ENCODE measurements at regions not wholly inside any gene's neighbourhood (a gene's known extent, or its start where the extent isn't known, plus 50 kb on each side); places are given as distances from the start of the nearest gene placed in this dataset.
"Not testable (repeated sequence)": the region's sequence is repeated elsewhere in the genome, so short reads cannot be mapped to it uniquely, and the experiment has no call there.

GRCh38 chr7:91571601-91572000, 307.4 kb downstream of the FZD1 start:
- DNase-seq = no peak

GRCh38 chr7:91573405-91573804, 307.1 kb downstream of the MTERF1 start:
- no peak for DNase-seq

GRCh38 chr7:91576459-91576858, 304.0 kb downstream of the MTERF1 start:
- not testable (repeated sequence) for DNase-seq

GRCh38 chr7:91579837-91580236, 300.7 kb downstream of the MTERF1 start:
- DNase-seq = no peak

GRCh38 chr7:91582799-91583477, 297.6 kb downstream of the MTERF1 start:
- DNase-seq = no peak

- no peak for DNase-seq
Observed at GRCh38 chr7:91596287-91596686, 284.2 kb downstream of the MTERF1 start.

- DNase-seq = no peak
Observed at GRCh38 chr7:91598791-91599190, 281.7 kb downstream of the MTERF1 start.

- no peak for DNase-seq
Observed at GRCh38 chr7:91600112-91600511, 280.4 kb downstream of the MTERF1 start.

- DNase-seq = peak; percentile 33
Observed at GRCh38 chr7:91603707-91604106, 276.8 kb downstream of the MTERF1 start.

- no peak for DNase-seq
Observed at GRCh38 chr7:91608606-91609005, 271.9 kb downstream of the MTERF1 start.

- peak; percentile 56 for DNase-seq
Observed at GRCh38 chr7:91609525-91609924, 271.0 kb downstream of the MTERF1 start.

- DNase-seq = no peak
Observed at GRCh38 chr7:91614431-91614830, 266.1 kb downstream of the MTERF1 start.

- no peak for DNase-seq
Observed at GRCh38 chr7:91618776-91619765, 261.4 kb downstream of the MTERF1 start.

- DNase-seq = no peak
Observed at GRCh38 chr7:91620827-91621226, 259.7 kb downstream of the MTERF1 start.

GRCh38 chr7:91627324-91627723, 253.2 kb downstream of the MTERF1 start:
- not testable (repeated sequence) for DNase-seq

GRCh38 chr7:91628742-91629141, 251.8 kb downstream of the MTERF1 start:
- peak; percentile 60 for DNase-seq

- DNase-seq = no peak
Observed at GRCh38 chr7:91630581-91631380, 249.7 kb downstream of the MTERF1 start.

- DNase-seq = peak; percentile 49
Observed at GRCh38 chr7:91632234-91632940, 248.1 kb downstream of the MTERF1 start.

GRCh38 chr7:91633013-91633441, 247.5 kb downstream of the MTERF1 start:
- DNase-seq = peak; percentile 76

- peak; percentile 99 for DNase-seq
Observed at GRCh38 chr7:91634485-91635177, 245.9 kb downstream of the MTERF1 start.

- peak; percentile 8 for DNase-seq
Observed at GRCh38 chr7:91636129-91636724, 244.3 kb downstream of the MTERF1 start.
